ENCODE measurements at regions not wholly inside any gene's neighbourhood (a gene's known extent, or its start where the extent isn't known, plus 50 kb on each side); places are given as distances from the start of the nearest gene placed in this dataset.
"Not testable (repeated sequence)": the region's sequence is repeated elsewhere in the genome, so short reads cannot be mapped to it uniquely, and the experiment has no call there.

DNA sequence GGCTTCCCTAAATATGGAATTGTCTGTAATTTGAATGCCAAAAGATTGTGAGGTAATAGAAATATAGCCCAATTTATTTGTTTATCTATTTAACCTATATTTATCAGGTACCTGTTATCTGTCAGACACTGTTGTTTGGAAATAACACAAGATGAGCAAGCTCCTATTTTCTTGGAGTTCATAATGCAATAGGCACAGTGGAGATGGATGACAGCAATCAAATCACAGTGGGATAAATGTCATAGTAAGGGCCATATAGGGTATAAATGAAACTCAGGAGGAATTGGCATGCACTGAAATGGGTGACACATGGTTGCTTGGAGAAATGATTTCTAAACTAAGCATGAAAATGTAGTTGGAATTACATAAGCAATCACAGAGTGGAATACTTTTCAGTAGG, 761.8 kb upstream of the MBL2 start:
- no peak for DNase-seq (ENCODE audit: low read depth)

DNA sequence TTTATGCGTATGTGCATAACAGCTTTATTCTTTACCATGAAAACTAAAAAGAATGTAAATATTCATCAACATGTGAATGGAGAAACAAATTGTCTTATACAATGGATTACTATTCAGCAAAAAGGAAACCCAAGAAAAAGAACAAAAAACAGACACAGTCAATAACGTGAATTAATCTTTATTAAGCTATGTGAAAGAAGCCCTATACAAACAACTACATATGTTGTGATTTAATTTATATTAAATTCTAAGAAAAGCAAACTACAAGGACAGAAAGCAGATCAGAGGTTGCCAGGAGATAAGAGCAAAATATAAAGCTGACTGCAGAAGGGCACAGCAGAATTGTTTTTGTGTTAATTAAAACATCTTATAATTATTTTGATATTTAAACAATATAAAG, 756.4 kb upstream of the MBL2 start:
- DNase-seq (ENCODE audit: low read depth): no peak

DNA sequence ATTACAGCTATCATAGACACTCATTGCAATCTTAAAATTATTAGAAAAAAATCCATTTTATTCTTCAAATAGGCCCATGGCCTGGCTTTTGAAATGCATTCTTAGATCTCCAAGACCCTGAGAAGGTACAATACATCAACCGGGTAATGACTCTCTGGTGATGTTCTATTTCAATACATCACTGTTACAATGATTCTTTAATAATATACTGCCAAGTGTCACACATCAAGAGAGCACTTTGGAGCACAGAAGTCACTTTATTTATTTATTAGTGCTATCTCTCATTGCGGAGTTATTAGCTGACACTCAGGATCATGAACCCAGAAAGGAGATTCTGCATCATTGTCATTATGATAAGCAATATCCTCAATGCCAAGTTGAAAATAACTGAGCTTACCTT, 748.5 kb upstream of the MBL2 start:
- DNase-seq (ENCODE audit: low read depth): no peak

DNA sequence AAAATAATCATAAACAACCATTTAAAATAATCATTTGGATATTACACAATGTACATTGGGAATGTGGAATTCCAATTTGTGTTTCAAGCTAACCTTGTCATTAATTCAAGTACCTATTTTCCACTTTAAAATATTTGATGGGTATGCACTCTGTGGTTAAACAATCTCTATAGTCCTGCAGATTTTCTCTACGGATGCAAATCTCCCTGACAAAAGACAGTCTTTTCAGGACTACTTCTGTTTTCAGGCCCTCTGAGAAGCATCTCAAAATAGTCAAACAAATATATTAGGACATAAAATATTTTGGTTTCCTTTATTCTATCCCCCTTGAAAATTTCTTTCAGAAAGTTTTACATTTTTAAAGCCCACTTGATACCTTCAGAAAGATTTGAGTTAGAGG, 735.6 kb upstream of the MBL2 start:
- DNase-seq (ENCODE audit: low read depth): no peak

DNA sequence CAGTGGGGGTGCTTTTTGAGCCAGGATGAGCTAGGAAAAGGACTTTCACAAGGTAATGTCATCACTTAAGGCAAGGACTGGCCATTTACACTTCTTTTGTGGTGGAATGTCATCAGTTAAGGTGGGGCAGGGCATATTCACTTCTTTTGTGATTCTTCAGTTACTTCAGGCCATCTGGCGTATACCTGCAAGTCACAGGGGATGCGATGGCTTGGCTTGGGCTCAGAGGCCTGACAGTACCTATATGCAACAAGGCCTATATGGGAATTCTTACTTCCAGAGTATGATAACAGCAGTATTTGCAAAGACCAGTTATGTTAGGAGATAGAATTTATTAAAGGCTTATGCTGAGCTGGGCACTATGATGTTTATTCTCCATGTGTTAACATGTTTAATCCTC, 731.9 kb upstream of the MBL2 start:
- DNase-seq (ENCODE audit: low read depth): not testable (repeated sequence)

DNA sequence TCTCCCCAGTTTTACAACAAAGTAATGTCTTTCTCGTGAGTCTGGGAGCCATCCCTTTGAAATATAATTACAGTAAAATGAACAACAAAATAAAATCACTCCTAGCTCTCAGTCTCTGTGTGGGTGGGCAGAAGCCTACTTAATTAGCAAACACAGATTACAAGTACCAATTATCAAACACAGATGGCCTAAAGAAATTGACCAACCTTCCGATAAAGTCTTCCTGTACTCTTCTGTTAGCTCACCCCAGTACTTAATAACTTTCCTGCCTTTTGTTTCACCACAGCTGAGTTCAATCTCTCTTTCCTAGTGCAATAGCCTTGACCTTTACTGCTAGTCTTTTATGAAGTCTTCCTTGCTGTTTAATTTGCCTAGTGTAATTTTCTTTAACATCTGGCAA, 719.2 kb upstream of the MBL2 start:
- no peak for DNase-seq (ENCODE audit: low read depth)

DNA sequence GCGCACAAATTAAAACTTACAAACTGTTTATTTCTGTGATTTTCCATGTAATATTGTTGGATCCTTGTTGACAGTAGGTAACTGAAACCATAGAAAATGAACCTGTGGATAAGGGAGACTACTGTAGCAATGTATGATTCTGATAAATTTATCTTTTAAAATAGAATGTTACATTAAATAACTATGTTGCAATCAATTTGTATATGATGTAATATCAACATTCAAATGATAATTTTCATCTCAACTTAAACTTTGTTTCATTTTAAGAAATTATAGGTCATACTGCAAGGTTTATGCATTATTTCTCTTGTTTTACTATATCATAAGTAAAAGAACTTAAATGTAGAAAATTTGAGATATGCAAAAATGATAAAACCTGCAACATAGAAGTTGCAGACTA, 718.0 kb upstream of the MBL2 start:
- DNase-seq (ENCODE audit: low read depth): no peak

DNA sequence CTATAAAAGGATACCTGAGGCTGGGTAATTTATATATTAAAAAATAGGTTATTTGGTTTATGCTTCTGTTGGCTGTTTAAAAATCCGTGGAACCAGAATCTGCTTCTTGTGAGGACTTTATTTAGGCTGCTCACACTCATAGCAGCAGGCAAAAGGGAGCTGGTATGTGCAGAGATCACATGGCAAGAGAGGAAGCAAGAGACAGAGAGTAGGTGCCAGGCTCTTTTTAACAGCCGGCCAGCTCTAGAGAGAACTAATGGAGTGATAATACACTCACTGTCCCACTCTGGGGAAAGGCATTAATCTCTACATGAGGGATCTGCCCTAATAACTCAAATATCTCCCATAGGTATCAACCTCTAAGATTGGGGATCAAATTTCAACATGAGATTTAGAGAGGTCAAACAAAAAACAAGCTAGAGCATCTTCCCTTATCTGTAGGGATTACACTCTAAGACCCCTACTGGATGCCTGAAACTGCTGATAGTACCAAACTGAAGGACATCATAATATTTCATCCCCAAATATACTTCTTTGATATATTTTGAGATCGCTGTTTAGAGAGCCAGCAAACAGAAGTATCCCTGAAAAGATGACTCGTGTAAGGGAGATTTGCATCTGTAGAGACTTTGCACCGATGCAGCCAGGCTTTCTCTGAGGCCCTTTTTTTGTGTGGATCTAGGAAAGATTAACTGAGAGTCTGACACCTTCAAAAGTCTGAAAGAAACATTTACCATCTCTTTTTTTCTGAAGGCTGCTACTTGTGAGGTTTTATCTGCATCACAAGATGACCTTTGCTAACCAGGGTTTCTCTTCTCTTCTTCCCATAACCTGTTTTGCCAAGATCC, 717.0 kb upstream of the MBL2 start:
- no peak for DNase-seq (ENCODE audit: low read depth)

DNA sequence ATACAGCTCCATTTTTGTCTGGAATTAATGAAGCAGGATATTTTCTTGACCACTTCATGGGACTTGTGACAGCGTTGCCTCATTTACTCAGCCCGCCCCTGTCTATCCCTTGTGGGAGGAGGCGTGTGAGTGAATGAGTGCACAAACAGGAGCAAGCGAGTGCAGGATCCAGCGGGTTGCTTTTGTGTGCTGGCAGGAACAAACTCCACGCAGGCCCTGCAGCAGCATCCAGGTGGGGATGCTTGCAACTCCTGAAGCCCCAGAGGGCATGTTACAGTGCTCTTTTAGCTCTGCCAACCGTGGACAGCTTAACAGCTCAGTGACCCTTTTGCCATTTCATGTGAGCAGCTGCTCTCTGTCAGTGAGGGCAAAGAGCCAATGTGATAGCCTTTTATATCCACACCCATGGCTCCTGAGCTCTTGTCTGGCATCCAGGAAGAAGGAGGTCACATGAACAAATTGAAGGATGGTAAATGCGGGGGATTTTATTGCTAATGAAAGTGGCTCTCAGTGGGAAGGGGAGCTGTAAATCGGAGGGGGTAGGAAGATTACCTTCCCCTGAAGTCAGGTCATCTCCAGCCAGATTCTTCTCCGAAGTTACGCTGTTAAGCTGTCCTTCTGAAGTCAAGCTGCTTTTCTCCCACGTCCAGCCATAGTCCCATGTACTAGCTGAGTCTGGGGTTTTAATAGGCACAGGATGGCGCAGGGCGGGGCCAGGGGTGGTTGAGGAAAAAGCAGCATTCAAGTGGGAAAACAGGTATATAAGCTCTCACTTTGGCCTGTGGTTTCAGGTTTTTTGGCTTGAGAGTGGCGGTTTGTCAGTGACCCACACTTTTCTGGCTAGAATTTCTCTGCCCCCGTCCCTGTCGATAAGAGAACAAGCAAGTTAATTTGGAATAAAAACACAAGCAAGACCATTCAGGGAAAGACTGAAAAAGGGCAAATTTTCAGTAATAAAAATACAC, 714.7 kb upstream of the MBL2 start:
- DNase-seq (ENCODE audit: low read depth): no peak

DNA sequence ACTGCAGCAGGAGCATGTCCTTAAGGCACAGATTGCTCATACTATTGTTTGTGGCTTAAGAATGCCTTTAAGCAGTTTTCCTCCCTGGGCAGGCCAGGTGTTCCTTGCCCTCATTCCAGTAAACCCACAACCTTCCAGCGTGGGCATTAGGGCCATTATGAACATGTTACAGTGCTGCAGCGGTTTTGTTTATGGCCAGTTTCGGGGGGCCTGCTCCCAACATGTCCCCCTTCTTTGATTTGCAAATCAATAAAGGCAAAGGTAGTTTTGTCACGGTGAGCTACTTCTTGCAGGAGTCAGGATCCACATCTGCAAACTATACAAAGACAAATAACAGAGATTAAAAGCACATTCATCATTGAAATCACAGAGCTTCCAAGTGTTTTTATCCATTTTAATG, 712.8 kb upstream of the MBL2 start:
- DNase-seq (ENCODE audit: low read depth): not testable (repeated sequence)

DNA sequence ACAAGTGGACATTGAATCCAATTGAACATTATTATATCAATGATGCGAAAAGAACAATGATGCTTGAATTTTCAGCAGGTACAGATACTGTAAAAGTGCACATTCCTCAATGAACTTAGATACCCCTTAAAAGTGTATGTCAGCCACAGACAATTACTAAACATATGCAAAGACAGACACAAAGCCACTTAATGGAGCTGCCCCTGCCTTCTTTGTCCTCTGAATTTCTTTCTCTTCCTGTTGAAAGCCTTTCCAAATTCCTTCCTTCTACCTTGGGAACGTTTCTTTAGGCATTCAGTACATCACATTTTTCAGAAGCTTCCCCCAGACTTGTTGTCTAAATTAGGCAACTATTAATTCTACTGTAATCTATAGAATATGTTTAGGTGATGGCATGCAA, 706.8 kb upstream of the MBL2 start:
- no peak for DNase-seq (ENCODE audit: low read depth)

DNA sequence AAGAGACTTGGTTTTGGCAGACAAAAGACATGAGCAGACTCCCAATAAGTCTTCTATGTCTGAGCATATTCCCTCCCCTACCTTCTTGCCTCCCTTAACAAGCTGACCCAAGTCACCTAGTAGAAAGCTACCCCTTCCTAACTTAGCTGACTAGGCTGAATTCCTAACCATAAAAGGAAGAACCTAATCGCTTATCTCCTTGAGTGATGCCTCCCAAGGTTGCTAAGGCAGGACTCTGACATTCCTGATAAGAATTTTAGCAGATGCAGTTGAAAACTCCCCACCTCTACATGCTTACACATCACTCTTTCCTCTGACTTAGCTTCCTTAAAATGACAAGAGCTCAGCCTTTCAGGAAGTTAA, 704.7 kb upstream of the MBL2 start:
- DNase-seq (ENCODE audit: low read depth): no peak

DNA sequence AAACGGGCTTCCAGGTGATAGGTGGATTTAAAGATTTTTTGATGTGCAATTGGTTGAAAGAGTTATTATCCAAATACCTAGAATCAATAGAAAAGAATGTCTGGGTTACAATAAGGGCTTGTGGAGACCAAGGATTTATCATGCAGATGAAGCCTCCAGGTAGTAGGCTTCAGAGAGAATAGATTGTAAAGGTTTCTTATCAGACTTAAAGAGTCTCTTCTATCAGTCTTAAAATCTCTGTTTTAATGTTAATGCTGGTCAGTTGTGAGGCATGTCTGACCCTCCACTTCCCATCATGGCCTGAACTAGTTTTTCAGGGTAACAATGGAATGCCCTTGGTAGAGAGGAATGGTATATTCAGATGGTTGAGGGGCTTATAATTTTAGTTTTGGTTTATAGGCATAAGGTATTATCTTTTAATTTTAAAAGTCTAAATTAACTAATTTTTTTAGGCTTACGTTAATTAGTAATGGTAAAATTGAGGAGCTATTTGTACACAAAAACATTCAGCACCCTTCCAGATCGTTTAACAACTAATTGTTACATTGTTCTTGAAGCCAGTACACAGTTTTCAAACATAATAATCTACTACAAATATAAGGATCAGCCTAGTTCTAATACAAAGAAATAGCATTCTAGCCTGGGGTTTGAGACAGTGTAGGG, 704.2 kb upstream of the MBL2 start:
- no peak for DNase-seq (ENCODE audit: low read depth)

DNA sequence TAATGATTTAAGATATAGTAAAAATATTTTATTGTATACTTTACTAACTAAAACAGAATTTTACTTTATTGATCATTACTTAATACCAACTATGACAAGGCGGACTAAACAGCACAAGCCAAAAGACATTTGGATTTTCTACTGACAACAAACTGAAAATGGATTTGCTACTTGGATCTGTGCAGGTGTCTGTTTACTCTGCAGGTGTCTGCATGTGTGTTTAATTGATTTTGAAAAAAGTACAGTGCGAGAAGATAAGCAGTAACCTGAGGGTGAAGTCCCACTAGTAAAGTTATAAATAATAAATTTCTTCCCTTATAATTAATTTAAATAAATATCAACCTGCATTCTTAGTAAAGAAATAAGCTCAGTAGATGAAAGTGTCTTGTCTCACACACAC, 696.8 kb upstream of the MBL2 start:
- DNase-seq (ENCODE audit: low read depth): no peak

DNA sequence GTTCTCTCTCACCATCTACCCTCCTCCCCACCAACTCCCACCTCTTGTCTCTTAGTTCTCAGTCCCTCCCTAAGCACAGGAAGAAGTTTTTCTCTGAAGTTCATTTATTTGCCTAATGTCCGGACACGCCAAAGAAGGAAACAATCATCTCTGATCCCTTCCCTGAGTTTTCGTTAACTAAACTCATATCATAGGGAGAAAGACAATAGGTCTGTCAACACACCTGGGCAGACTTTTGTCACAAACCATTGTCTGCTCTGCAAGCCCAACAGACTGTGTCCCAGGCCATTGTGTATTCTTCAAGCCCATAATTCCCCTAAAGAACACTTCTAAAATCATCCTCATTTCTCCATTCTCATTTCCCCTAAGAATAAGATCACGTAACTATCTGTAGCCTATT, 691.0 kb upstream of the MBL2 start:
- no peak for DNase-seq (ENCODE audit: low read depth)

DNA sequence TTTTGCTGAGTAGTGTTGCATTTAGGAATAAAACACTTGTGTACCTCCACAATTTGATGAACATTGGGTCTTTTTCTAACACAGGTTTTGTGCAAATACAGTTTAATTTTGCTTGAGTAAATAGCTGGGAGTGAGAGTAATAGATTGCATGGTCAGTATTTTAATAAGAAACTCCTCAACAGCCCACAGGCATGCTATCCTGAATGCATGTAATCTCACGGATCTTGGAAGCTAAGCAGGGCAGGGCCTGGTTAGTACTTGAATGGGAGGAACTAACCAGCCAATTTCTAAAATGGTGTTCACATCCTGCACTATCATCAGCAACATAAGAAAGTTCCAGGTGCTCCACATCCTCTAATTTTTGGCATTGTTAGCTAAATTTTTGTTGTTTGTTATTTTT, 685.4 kb upstream of the MBL2 start:
- no peak for DNase-seq (ENCODE audit: low read depth)

DNA sequence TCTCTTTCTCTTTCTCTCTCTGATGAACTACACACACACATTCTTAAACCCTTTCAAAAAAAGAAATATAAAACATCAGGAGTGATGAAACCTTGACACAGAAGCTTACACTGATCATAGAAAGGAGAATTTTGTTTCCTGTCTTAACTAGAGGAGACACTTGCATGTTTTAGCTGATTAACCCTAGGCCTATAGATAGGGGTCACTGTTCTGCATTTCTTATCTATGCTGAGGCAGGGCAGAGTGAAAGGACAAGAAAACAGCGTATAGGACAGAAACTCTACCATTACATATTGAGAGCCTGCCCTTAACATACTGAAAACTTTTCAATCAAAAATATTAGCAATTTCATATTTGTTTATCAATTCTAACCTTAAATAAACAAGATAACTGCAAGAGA, 680.6 kb upstream of the MBL2 start:
- DNase-seq (ENCODE audit: low read depth): no peak

DNA sequence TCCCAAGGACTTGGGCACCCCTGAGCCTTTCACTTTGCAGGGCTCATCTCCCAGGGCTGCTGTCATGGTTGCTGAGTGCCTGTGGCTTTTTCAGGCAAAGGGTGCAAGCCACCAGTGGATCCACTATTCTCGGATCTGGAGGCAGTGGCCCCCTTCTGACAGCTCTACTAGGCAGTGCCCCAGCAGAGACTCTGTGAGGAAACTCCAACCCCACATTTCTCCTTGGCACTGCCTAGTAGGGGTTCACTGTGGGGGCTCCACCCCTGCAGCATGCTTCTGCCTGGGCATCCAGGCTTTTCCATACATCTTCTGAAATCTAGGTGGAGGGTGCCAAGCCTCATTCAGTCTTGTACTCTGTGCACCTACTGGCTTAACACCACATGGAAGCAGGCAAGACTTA, 675.0 kb upstream of the MBL2 start:
- no peak for DNase-seq (ENCODE audit: low read depth)

DNA sequence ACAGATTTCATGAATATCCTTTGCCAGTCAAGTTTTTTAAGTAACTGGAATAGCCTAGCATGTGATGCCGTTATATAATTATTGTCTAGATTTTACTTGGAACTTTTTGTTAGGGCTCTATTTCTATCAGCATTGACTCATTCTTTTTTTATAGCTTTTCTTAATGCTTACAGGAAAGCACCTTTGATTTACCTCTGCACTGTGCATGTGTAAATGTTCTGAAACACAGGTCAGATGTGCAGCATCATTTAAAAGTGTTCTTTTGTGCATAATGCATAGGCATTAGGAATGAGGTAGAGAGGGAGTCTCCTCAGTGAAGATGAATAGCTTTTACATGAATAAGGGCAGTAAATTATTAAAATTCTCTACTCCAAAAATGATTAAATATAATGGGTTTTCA, 669.3 kb upstream of the MBL2 start:
- no peak for DNase-seq (ENCODE audit: low read depth)

DNA sequence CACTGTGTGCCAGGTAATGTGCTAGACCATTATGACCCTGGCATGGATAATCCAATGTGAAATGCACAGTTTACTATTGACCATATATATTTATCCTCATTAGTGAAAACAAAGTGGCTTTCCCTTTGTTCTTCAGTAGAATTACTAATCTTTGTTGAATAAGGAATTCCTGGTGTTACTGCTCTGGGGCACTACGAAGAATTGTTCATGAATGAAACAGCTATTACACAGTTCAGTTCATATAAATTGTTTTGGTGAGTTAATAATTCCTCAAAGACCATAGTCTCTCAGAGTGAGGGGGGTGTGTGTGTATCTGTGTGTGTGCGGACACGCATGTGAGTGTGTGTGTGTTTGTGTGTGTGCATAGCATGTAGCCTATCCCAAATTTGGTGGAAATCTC, 668.0 kb upstream of the MBL2 start:
- DNase-seq (ENCODE audit: low read depth): no peak

DNA sequence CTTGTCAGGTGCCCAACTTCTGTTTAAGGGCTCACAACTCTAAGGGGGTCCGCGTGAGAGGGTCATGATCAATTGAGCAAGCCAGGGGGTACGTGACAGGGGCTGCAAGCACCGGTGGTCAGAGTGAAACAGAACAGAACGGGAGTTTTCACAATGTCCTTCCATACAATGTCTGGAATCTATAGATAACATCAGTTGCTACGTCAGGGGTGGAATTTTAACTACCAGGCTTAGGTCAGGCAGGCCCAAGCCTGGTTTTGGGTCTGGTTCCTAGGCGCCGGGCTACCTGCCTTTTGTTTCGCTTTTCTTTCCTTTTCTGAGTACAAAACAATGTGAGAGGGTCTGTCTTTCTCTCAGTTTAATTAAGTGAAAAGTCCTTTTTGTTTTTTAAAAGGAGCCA, 666.5 kb upstream of the MBL2 start:
- DNase-seq (ENCODE audit: low read depth): not testable (repeated sequence)

DNA sequence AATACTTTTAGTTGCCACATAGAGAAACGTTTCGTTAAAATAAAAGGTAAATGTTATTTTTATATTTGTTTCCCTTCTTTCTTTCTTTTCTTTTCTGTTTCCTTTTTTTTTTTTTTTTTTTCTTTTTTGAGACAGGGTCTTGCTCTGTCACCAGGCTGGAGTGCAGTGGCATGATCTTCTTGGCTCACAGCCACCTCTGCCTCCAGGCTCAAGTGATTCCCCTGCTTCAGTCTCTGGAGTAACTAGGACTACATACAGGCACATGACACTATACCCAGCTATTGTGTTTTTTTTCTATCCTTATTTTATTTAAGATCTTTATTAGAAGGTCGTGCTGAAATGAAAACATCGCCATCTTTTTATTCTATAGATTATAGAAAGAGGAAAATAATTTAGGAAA, 661.8 kb upstream of the MBL2 start:
- no peak for DNase-seq (ENCODE audit: low read depth)

DNA sequence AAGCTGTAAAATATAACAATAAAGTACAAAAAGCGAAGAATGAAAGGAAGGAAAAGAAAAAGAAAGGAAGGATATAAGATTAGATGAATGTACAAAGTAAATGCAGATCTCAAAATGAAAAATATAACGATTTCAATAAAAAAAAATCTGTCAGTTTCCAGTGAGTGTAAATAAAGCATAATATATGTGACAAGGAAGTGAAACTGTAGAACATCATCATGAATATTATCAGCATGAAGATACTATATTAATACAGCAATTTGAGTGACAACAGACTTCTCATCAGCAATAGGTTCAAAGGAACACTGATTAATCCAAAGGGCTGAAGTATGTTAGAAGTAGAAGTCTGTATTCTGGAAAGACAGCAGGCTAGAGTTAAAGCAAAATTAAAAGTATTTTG, 659.5 kb upstream of the MBL2 start:
- DNase-seq (ENCODE audit: low read depth): no peak
